Adrenal gland (tissue), 9 donors: ENCODE measurements at regions not wholly inside any gene's neighbourhood (a gene's known extent, or its start where the extent isn't known, plus 50 kb on each side); places are given as distances from the start of the nearest gene placed in this dataset.
"Not testable (repeated sequence)": the region's sequence is repeated elsewhere in the genome, so short reads cannot be mapped to it uniquely, and the experiment has no call there.

ENCODE experiments used
- DNase-seq, 7 donors: peaks; one replicate each; pipeline ENCODE4 v3.0.0-alpha.2; 2019 to 2020
- H3K27ac ChIP-seq, 5 donors: fragments of 200-600 bp; sonication (generic) in 4 of 5; 1 replicate in 3 of 5; 2 replicates in 2 of 5; pipeline versions ENCODE4 v1.5.1 to v1.8.0; 2016 to 2020; ENCODE audit warnings: mild to moderate bottlenecking in 1 of 5
- H3K27me3 ChIP-seq: fragments of 200-600 bp; 2 replicates; pipeline ENCODE4 v1.8.0; 2021
- H3K36me3 ChIP-seq, 2 donors: fragments of 200-600 bp; replicated peaks in 1 of 2; 1 replicate in 1 of 2; 2 replicates in 1 of 2; pipeline versions ENCODE4 v1.5.1 to v1.8.0; 2018 to 2022
- H3K4me1 ChIP-seq, 2 donors: fragments of 200-600 bp; replicated peaks in 1 of 2; 1 replicate in 1 of 2; 2 replicates in 1 of 2; pipeline versions ENCODE4 v1.5.1 to v1.8.0; 2018 to 2021
- H3K4me3 ChIP-seq, 4 donors: fragments of 200-600 bp; sonication (generic) in 3 of 4; one replicate each; pipeline ENCODE4 v1.5.1; 2016 to 2018
- H3K9me3 ChIP-seq, 3 donors: fragments of 200-600 bp; sonication (generic) in 1 of 3; replicated peaks in 1 of 3; 1 replicate in 2 of 3; 2 replicates in 1 of 3; pipeline versions ENCODE4 v1.5.1 to v1.8.0; 2016 to 2021
- CTCF ChIP-seq, 6 experiments: fragments of 450-650 bp in 4 of 6; fragments of 200-600 bp in 2 of 6; sonication (generic) in 1 of 6; IDR thresholded peaks; 1 replicate in 5 of 6; 2 replicates in 1 of 6; pipeline versions ENCODE4 v1.5.1 to v1.8.0; 2016 to 2021; ENCODE audit warnings: antibody characterized with exemption in 6 of 6, mild to moderate bottlenecking in 2 of 6, moderate library complexity in 1 of 6
- POLR2A ChIP-seq, 2 donors: fragments of 450-650 bp; IDR thresholded peaks; one replicate each; pipeline ENCODE4 v1.6.1; 2017; ENCODE audit warnings: antibody characterized with exemption in 2 of 2, mild to moderate bottlenecking in 2 of 2, moderate library complexity in 1 of 2
- WGBS, 4 donors: extraction: QIAGEN DNeasy Blood & Tissue Kit in 2 of 4; methylation state at CpG; one replicate each; pipeline versions ENCODE4 v1.1.5 to v1.1.7; 2013 to 2017; 5-methylcytosine and 5-hydroxymethylcytosine counted together
- intact Hi-C, 2 donors: fragments of 100-400 bp; cut with DNase I; formaldehyde crosslinking; loops; one replicate each; pipeline versions ENCODE4 v1.14.1 to v1.15.0; 2022 to 2023
- donor health status: healthy with polysubstance abuse.
- donor health status: Bipolar disorder and iron deficiency.
- donor health status: DM: yes; HTN: yes; CAD: no.
- donor health status: DM: no; HTN: no; CAD: no.
- donor health status: DM: no; HTN: no; CAD: no.

- no peak for DNase-seq
- no peak overlapping the region for H3K27ac ChIP-seq
- WGBS, 4 donors: 77 to 100% (median 88%) methylated on average over 2 to 3 of the region's 3 CpGs
- no peak overlapping the region for H3K4me3 ChIP-seq
- peaks cover 14% of the 10 kb centered on the region for H3K27me3 ChIP-seq
- H3K9me3 ChIP-seq: no peaks in the 10 kb centered on the region
- H3K36me3 ChIP-seq: no peaks in the 10 kb centered on the region
- TF ChIP-seq CTCF (IDR thresholded peaks at IDR 0.05) (no peak), POLR2A (IDR thresholded peaks at IDR 0.05) (no peak)
- no peaks in the 10 kb centered on the region for H3K4me1 ChIP-seq
- intact Hi-C loops: no loop called here
These were observed 300.9 kb downstream of the BCOR start for GRCh38 chrX:39796856-39797255.

GRCh38 chrX:39798488-39798887 lies 299.3 kb downstream of the BCOR start:
- H3K27ac ChIP-seq, intact Hi-C loops, H3K27me3 ChIP-seq, H3K9me3 ChIP-seq, H3K4me1 ChIP-seq, H3K36me3 ChIP-seq, DNase-seq, H3K4me3 ChIP-seq: not testable (repeated sequence)
- WGBS, 4 donors: 92 to 100% (median 96%) methylated on average over 1 to 2 of the region's 2 CpGs

GRCh38 chrX:39802354-39802753 lies 295.4 kb downstream of the BCOR start:
- DNase-seq: peak in 1 of 7 donors; percentile 22
- Histone ChIP-seq H3K27ac (peak overlapping the region in 1 of 5 donors; percentile 40), H3K9me3 (no peaks in the 10 kb centered on the region), H3K4me1 (no peaks in the 10 kb centered on the region), H3K36me3 (no peaks in the 10 kb centered on the region), H3K4me3 (no peak overlapping the region), H3K27me3 (peaks cover 4% of the 10 kb centered on the region)
- TF ChIP-seq POLR2A (IDR thresholded peaks at IDR 0.05) (no peak), CTCF (IDR thresholded peaks at IDR 0.05) (no peak)
- whole genome bisulfite sequencing, 4 donors: 54 to 64% (median 62%) methylated on average over 2 to 11 of the region's 11 CpGs
- intact Hi-C loops: no loop called here

- H3K4me3 ChIP-seq: no peak overlapping the region
- no peaks in the 10 kb centered on the region for H3K36me3 ChIP-seq
- DNase-seq: no peak
- no peaks in the 10 kb centered on the region for H3K9me3 ChIP-seq
- no peaks in the 10 kb centered on the region for H3K4me1 ChIP-seq
- 71 to 83% (median 75%) methylated on average over 9 to 10 of the region's 10 CpGs for whole genome bisulfite sequencing, 4 donors
- peak overlapping the region in 1 of 5 donors; percentile 40 for H3K27ac ChIP-seq
- peaks cover 3% of the 10 kb centered on the region for H3K27me3 ChIP-seq
- intact Hi-C loops: no loop called here
- TF ChIP-seq POLR2A (IDR thresholded peaks at IDR 0.05) (no peak), CTCF (IDR thresholded peaks at IDR 0.05) (no peak)
These were observed 294.9 kb downstream of the BCOR start for GRCh38 chrX:39802908-39803307.

- H3K36me3 ChIP-seq: no peaks in the 10 kb centered on the region
- DNase-seq: no peak
- H3K27ac ChIP-seq: no peak overlapping the region
- H3K4me1 ChIP-seq: peaks cover 0 to 9% of the 10 kb centered on the region in 2 donors
- intact Hi-C loops: no loop called here
- no peaks in the 10 kb centered on the region for H3K9me3 ChIP-seq
- H3K4me3 ChIP-seq: no peak overlapping the region
- peaks cover 4% of the 10 kb centered on the region for H3K27me3 ChIP-seq
- TF ChIP-seq POLR2A (IDR thresholded peaks at IDR 0.05): no peak
- TF ChIP-seq CTCF (IDR thresholded peaks at IDR 0.05): no peak
- 63 to 72% (median 68%) methylated on average over 2 of the region's 2 CpGs for WGBS, 4 donors
These were observed 292.7 kb downstream of the BCOR start for GRCh38 chrX:39805022-39805421.
